BE2C (cell line): ENCODE measurements at regions not wholly inside any gene's neighbourhood (a gene's known extent, or its start where the extent isn't known, plus 50 kb on each side); places are given as distances from the start of the nearest gene placed in this dataset.

Experiments
- DNase-seq: peaks from one replicate; pipeline ENCODE4 v3.0.0-alpha.2; 2020
- H3K27me3 ChIP-seq: fragments of 250-450 bp; sonication (Bioruptor Pico); 2 replicates; pipeline ENCODE4 v1.5.1; 2020; ENCODE audit warnings: mild to moderate bottlenecking
- H3K36me3 ChIP-seq: fragments of 250-450 bp; sonication (Bioruptor Pico); 2 replicates; pipeline ENCODE4 v1.5.1; 2020; ENCODE audit warnings: mild to moderate bottlenecking
- H3K4me1 ChIP-seq: fragments of 250-450 bp; sonication (Bioruptor Pico); 2 replicates; pipeline ENCODE4 v1.5.1; 2020
- H3K4me3 ChIP-seq: 2 replicates; pipeline ENCODE4 v1.5.1; 2011; ENCODE audit warnings: low read depth, low read length
- H3K9me3 ChIP-seq: fragments of 250-450 bp; sonication (Bioruptor Pico); 2 replicates; pipeline ENCODE4 v1.5.1; 2020
- TF ChIP-seq, protein P1 (sequence below): IDR thresholded peaks from 2 replicates; pipeline ENCODE4 v1.5.1; 2012; ENCODE audit warnings: mild to moderate bottlenecking, low read depth, low read length

DNA sequence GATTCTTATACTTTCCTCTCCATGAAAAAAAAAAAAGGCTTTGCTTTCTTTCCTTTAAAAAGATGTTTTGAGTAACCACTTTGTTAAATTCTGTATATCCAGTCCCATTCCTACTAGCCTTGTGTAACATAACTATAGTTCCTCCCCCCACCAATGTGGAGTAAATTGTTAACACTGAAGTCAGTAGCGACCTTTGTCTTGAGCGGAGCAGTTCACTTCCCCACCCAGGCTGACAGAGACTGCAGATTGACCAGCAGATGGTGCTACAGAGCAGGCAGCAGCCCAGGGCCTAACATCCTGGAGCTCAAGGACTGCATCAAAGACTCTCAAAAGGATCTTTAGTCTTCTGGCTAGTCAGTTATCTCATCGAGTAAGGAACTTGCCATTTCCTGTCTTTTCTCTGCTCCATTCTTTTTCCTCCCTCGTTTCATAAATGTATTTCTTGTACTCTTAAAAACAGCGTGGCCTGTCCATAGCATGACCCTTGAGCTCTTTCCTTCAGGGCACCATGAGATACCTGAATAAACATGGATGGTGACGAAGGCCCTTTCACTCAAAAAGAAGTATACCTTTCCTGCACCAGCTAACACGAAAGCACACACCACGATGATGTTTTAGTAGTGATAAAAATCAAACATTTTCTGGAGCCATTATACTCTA, 503.5 kb upstream of the PKN2 start:
- TF ChIP-seq, protein P1, sequence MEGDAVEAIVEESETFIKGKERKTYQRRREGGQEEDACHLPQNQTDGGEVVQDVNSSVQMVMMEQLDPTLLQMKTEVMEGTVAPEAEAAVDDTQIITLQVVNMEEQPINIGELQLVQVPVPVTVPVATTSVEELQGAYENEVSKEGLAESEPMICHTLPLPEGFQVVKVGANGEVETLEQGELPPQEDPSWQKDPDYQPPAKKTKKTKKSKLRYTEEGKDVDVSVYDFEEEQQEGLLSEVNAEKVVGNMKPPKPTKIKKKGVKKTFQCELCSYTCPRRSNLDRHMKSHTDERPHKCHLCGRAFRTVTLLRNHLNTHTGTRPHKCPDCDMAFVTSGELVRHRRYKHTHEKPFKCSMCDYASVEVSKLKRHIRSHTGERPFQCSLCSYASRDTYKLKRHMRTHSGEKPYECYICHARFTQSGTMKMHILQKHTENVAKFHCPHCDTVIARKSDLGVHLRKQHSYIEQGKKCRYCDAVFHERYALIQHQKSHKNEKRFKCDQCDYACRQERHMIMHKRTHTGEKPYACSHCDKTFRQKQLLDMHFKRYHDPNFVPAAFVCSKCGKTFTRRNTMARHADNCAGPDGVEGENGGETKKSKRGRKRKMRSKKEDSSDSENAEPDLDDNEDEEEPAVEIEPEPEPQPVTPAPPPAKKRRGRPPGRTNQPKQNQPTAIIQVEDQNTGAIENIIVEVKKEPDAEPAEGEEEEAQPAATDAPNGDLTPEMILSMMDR, result peak; percentile 93
- no peaks in the 10 kb centered on the region for H3K27me3 ChIP-seq
- peak; percentile 66 for DNase-seq
- H3K36me3 ChIP-seq, result no peaks in the 10 kb centered on the region
- H3K4me1 ChIP-seq, result peaks cover 4% of the 10 kb centered on the region; the same call in 1 of the 2 replicates
- H3K4me3 ChIP-seq, result no peak overlapping the region
- no peaks in the 10 kb centered on the region for H3K9me3 ChIP-seq

DNA sequence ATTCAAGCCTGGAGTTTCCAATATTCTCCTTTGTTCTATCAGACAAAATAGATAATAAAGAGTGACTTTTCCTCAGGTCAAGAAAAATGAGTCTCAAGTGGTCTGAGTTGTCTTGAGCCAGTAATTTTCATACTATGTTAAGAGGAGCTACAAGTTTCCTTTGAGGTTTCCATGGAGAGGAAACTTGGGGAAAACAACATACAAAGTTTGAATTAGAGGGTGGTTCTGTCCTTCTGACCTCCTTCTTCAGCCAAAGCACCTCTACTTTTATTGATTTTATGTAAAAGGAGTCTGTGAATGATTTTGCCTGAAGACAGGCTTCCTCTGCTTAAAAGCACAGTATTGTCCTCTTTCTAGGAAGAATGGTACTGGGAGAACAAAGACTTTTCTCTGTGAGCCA, 497.2 kb upstream of the PKN2 start:
- Histone ChIP-seq H3K27me3 (no peaks in the 10 kb centered on the region), H3K36me3 (no peaks in the 10 kb centered on the region), H3K4me3 (no peak overlapping the region), H3K9me3 (no peaks in the 10 kb centered on the region), H3K4me1 (no peaks in the 10 kb centered on the region)
- DNase-seq, result no peak
- TF ChIP-seq, protein P1, result no peak

DNA sequence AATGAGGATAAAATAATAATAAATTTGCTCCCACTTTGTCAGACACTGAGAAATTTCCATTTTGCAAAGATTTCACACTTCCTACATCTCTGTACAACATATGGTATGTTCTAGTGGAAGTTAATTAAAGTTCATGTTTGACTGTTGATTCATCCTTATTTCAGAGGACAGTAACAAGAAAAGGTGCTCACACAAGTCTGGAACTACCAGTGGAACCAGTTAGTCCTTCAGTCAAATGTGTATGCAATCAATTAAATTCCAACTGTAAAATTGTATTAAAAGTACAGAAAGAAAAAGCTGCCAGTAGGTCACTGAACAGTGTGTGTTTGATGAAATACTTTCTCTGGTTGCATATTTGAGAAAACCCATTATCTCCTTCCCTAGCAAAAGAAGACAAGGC, 496.0 kb upstream of the PKN2 start:
- Histone ChIP-seq H3K36me3 (no peaks in the 10 kb centered on the region), H3K4me1 (no peaks in the 10 kb centered on the region), H3K4me3 (no peak overlapping the region), H3K27me3 (no peaks in the 10 kb centered on the region), H3K9me3 (no peaks in the 10 kb centered on the region)
- DNase-seq, result no peak
- TF ChIP-seq, protein P1, result no peak

DNA sequence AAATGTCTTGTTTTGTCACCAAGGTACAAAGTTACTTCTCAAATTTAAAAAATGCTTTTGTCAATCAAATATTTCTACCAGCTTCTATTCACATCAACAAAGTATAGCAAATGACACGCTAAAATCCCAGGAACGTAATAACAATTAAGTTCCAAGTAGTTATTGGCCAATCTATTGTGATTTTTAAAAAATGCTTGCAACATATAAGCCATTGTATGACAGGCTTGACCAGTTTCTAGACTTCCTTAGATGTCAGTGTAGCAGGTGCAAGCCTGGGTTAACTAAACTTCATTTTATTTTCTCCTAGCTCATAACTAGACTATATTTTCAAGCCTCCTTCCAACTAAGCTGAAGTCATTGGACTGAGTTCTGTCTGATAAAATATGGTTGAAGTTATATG, 494.5 kb upstream of the PKN2 start:
- no peak for DNase-seq
- TF ChIP-seq, protein P1, result no peak
- Histone ChIP-seq H3K4me3 (no peak overlapping the region), H3K27me3 (no peaks in the 10 kb centered on the region), H3K36me3 (no peaks in the 10 kb centered on the region), H3K9me3 (no peaks in the 10 kb centered on the region), H3K4me1 (no peaks in the 10 kb centered on the region)

DNA sequence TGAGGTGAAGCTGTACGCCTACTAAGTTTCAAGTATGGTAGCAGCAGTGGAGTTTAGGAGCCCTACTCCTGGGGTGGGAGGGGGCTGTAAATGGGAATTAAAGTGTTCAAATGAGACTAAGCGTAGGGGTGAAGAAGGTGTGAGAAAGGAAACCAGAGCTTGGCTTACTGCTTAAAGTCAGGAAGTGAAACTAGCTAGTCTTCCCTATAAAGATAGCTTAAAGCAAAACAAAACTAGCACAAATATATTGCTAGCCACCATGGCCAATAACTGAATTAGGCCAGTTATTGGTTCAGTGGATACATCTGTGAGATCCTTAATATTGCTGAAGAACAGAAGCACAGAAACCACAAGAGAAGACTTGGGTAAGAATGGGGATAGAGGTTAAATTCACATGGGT, 492.2 kb upstream of the PKN2 start:
- no peaks in the 10 kb centered on the region for H3K36me3 ChIP-seq
- no peaks in the 10 kb centered on the region for H3K9me3 ChIP-seq
- peaks cover 11% of the 10 kb centered on the region for H3K4me1 ChIP-seq
- TF ChIP-seq, protein P1, result no peak
- DNase-seq, result no peak
- H3K27me3 ChIP-seq, result no peaks in the 10 kb centered on the region
- H3K4me3 ChIP-seq, result no peak overlapping the region

DNA sequence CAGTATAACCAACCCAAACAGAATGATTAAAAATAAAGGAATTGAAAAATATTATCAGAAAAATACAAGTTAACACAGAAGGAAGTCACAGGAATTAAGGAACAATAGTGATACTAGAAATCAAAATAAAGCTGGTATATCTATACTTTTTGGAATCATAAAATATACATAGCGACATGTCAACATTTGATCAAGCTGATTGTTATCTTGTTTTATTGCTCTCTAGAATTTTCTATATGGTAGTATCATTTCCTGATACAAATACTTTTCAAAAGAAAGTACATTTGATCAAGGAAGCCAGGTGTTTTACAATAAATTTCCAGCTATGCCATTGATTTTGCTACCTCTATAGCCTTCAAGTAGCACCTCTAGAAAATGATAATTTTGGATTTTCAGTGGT, 489.5 kb upstream of the PKN2 start:
- no peak overlapping the region for H3K4me3 ChIP-seq
- TF ChIP-seq, protein P1, result no peak
- H3K9me3 ChIP-seq, result no peaks in the 10 kb centered on the region
- DNase-seq, result no peak
- H3K36me3 ChIP-seq, result no peaks in the 10 kb centered on the region
- H3K27me3 ChIP-seq, result no peaks in the 10 kb centered on the region
- peaks cover 11% of the 10 kb centered on the region for H3K4me1 ChIP-seq
